ENCODE measurements at regions not wholly inside any gene's neighbourhood (a gene's known extent, or its start where the extent isn't known, plus 50 kb on each side); places are given as distances from the start of the nearest gene placed in this dataset.
"Not testable (repeated sequence)": the region's sequence is repeated elsewhere in the genome, so short reads cannot be mapped to it uniquely, and the experiment has no call there.

DNA sequence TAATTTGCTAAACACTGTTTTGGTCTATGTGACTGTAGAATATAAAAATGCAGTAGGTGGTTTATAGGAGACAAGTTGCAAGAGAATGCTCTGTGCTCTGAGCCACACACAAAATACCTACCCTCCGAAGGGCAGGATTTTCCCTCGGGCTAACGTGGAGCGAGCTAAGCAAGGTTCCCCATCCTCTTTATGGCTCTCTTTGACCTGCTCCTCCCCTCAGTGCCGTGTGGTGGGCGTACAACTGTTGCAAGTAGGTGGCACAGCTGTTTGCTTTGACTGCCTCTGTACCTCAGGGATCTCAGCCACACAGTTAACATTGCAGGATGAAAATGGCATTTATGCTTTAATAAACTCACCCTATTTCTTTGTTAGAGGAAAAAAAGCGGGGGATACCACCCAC lies 339.1 kb downstream of the SATB1 start:
- DNase-seq (ENCODE audit: low read depth in 2 of 3, low spot score in 1 of 3) = no peak

DNA sequence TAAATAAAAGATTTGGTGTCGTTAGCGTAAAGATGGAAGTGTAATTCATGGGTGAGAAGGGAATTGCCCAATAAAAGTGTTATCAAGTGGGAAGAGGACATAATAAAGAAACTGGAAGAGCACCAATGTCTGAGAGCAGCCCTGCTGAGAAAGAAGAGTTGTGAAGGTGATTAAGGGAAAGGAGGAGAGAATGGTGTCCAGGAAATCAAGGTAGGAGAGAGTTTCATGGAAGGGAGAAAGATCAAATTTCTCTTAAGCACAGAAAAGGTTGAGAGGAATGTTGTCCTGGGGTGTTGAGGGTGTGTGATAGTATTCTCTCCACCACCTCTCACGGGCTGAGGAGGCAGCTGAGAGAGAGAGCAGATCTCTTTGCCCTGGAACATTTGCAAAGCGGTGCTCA lies 339.7 kb downstream of the SATB1 start:
- no peak for DNase-seq (ENCODE audit: low read depth in 2 of 3, low spot score in 1 of 3)

- not testable (repeated sequence) for DNase-seq (ENCODE audit: low read depth in 2 of 3, low spot score in 1 of 3)
Measured at GRCh38 chr3:18083273-18083590, 340.8 kb upstream of the TBC1D5 start.

- DNase-seq (ENCODE audit: low read depth in 2 of 3, low spot score in 1 of 3) = no peak
Measured at GRCh38 chr3:18082551-18083272, 340.3 kb upstream of the TBC1D5 start.

DNA sequence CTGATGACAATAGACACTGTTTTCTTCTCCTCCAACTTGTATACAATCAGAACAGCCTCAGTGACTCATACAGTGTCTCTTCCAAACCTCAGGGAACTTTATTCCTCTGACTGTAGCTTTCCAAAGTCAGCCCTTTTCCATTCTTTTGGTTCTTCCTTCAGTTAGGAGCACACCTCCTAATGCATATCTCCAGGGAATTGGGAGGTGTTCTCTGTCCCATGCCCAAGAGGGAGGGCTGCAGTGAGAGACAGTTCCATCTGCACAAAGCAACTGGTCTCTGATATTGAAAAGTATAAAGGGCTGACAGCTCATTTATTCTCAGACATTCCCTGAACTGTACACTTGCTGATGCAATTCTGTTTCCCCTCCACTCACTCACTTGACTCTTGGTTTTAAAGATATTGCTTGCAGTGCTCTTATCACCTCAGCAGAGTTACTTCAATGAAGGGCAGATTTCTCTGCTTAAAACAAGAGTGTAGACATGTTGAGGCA lies 337.8 kb upstream of the TBC1D5 start:
- no peak for DNase-seq (ENCODE audit: low read depth in 2 of 3, low spot score in 1 of 3)

DNA sequence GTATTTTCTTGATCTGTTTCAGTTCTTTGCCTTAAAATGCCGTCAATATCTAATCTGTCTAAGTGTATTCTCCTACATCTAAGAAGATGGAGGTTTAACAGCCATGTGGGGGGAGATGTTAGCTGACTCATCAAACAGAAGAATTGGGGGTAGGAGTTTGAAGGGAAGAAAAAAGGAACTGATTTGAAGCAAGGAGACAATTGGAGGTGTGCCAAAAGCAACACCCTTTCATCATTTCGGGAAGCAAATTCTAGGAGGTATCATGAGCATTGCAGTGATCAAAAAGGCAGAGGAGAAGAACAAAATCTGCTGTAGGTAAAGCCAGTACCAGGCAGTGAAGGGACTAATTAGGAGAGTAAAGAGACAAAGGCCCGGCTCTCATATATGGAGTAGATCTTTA lies 337.3 kb upstream of the TBC1D5 start:
- no peak for DNase-seq (ENCODE audit: low read depth in 2 of 3, low spot score in 1 of 3)

DNA sequence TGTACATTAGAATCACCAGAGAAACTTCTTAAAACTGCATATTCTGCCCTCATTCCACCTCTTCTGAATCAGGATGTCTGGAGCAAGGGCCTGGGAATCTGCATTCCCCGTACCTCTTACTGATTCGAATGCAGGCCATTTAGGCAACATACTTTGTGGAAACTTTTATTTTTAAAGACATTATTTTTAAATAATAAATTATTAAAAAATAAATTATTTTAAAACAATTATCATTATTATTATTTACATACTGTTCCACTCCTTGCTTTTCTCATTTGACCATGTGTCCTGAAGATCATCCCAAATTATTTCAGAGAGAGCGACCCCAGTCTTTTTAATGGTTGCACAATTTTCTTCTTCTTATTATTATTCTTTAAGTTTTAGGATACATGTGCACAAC lies 336.6 kb upstream of the TBC1D5 start:
- no peak for DNase-seq (ENCODE audit: low read depth in 2 of 3, low spot score in 1 of 3)

DNA sequence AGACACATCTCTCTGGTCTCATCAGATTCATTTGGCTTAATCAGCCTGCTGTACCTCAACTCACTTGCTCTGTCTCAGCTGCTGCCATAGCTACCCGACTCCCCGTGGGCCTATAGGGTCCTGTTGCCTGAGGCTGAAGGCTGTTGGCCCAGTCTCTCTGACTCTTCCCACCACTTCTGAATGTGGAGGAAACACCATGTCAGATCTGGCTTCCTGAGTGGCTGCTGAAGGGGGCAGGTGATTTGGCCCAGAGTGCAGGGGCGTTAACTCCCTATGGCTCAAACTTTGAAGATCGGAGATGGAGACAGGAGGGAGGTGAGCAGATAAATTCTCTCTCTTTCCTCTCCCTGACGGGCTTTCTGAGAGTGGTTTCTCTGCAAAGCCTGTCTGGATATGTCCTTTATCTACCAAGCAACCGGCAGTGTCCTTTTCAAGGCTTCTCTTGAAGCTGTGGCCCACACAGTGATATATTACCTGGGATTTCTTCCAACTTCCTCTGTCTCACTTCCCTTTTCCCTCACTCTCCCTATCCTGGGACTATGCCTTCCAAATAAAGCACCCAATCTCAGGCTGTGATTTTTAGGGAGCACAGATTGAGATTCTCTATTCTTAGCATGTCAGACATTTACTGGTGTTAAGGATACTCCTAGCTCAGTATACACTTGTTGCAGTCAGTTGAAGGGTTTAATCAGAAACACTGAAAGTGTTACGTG lies 334.9 kb upstream of the TBC1D5 start:
- DNase-seq (ENCODE audit: low read depth in 2 of 3, low spot score in 1 of 3) = no peak

DNA sequence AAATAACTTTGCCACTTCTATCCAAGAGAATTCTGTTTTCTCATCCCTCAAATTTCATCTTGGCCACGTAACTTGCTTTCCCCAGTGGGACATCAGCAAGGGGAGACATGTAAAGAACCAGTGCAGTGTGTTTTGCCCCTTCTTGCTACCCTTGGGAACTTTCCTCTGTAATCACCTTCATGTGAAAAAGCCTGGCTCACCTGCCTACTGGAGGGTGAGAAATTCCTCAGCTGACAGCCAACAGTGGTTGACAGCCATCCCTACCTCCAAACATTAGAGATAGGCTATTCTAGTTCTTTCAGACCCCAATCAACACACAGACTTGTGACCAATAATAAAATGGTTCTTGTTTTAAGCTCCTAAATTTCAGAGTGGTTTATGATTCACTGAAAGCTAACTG lies 333.9 kb upstream of the TBC1D5 start:
- no peak for DNase-seq (ENCODE audit: low read depth in 2 of 3, low spot score in 1 of 3)

- no peak for DNase-seq (ENCODE audit: low read depth in 2 of 3, low spot score in 1 of 3)
Measured at GRCh38 chr3:18075799-18076198, 333.4 kb upstream of the TBC1D5 start.

DNA sequence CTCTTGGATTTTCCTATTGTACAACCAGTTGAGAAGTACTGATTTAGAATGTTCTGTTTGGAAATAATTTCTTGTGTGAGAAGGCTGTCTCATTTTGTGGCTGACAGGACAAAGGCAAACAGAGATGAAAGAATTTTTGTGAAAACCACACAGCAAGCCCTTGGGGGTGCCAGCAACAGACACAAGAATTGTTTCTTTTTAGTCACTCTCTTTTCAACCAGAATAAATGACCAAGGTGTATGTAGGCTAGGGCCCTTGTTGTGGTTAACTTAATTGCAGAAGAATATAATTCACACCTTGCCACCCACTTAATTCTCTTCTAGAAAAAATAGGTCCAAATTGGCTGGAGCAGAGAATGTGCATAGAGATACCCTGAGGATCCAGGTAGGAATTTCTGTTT lies 329.4 kb upstream of the TBC1D5 start:
- DNase-seq (ENCODE audit: low read depth in 2 of 3, low spot score in 1 of 3) = no peak

DNA sequence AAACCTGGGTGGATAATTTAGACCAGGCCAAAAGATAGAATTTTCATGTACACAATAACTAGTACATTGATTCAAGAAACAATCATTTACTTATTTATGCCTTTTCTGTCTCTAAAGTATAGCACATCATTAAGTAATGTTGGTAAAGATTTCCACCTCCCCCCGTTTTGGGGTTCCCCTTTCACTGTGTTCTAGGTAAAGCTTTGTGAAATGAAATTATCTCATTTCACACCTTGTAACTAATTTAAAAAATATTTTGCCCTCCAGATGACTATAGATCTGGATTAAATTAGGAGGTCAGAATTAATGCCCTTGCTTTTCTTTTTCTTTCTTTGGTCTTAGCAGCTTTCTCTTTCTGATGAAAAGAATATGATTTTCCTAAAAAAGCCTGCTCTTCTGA lies 328.5 kb upstream of the TBC1D5 start:
- DNase-seq (ENCODE audit: low read depth in 2 of 3, low spot score in 1 of 3) = no peak

DNA sequence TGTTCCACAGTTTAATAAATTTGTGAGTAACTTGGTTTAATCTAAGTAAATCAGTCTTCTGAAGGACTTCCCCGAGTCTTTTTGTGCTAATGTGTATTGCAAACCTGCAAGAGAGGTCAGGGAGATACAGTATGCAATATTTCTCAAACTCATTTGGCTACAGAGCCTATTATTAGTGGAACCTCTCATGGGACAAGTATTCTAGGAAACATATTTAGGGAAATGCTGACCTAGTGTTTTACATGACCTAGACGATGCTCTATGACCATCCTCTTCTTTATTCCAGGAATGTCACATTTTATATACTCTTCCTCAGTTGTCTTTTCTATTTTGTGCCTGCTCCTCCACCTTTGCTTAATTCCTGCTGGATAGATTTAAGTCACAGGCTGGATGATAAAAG lies 327.8 kb upstream of the TBC1D5 start:
- DNase-seq (ENCODE audit: low read depth in 2 of 3, low spot score in 1 of 3) = no peak

- no peak for DNase-seq (ENCODE audit: low read depth in 2 of 3, low spot score in 1 of 3)
Measured at GRCh38 chr3:18069568-18069967, 327.1 kb upstream of the TBC1D5 start.

GRCh38 chr3:18066899-18067582 lies 324.6 kb upstream of the TBC1D5 start:
- DNase-seq (ENCODE audit: low read depth in 2 of 3, low spot score in 1 of 3) = no peak

DNA sequence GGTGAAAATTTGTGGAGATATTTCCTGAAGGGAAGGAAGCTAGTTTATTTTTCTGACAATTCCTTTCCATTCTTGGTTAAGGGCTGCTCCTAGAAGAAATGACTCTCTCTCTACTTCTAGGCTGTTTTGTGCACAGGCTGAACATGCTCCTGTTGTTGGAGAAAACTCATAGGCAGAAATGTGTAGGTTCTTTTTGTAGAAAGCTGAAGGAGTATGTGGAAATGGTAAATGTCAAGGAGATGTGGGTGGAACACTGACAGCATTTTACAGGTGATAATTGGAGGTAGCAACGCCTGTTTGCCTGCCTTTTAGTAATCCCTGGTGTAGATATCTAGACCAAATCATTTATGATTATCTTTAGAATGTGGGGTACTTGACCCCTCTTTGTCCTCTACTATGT lies 322.2 kb upstream of the TBC1D5 start:
- no peak for DNase-seq (ENCODE audit: low read depth in 2 of 3, low spot score in 1 of 3)

- no peak for DNase-seq (ENCODE audit: low read depth in 2 of 3, low spot score in 1 of 3)
Measured at GRCh38 chr3:18062657-18063025, 320.2 kb upstream of the TBC1D5 start.

GRCh38 chr3:18061737-18062656 lies 319.6 kb upstream of the TBC1D5 start:
- no peak for DNase-seq (ENCODE audit: low read depth in 2 of 3, low spot score in 1 of 3)

- no peak for DNase-seq (ENCODE audit: low read depth in 2 of 3, low spot score in 1 of 3)
Measured at GRCh38 chr3:18058666-18059065, 316.2 kb upstream of the TBC1D5 start.

DNA sequence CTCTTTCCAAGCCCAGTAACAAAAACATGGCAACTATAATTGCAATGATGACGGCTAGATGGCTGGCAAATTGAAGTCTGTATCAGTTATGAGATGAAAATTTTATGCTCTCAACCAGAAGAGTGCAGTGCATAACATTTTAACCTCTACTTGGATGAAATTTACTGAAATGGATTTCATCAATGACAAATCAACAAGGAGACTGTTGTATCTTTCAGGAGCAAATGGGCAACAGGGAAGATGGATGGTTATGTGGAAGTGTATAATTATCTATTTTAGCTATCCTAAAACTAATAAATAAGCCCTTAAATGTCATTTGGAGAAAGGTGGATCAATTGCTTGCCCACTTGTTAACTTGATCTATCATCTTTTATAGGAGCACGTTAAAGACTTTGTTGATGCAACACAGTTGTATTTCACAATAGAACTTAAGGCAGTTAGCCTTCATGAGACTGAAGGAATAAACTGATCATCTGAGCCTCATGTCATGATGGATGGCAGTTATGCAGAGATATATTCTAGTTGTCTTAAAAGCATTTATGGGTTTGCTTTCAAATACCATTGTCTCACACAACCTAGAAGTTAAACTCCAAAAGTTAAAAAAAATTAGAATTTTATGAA lies 315.1 kb upstream of the TBC1D5 start:
- DNase-seq (ENCODE audit: low read depth in 2 of 3, low spot score in 1 of 3) = no peak

GRCh38 chr3:18054625-18055024 lies 312.2 kb upstream of the TBC1D5 start:
- no peak for DNase-seq (ENCODE audit: low read depth in 2 of 3, low spot score in 1 of 3)
